T-cell (primary cell): ENCODE measurements at regions not wholly inside any gene's neighbourhood (a gene's known extent, or its start where the extent isn't known, plus 50 kb on each side); places are given as distances from the start of the nearest gene placed in this dataset.

Source experiments
- ATAC-seq, 4 experiments: fragments of 200-7000 bp in 3 of 4; fragments of 150-1000 bp in 1 of 4; cut with Tn5 transposase; replicated peaks in 1 of 4; 1 replicate in 3 of 4; 2 replicates in 1 of 4; pipeline ENCODE4 v1.10.0; 2021; ENCODE audit warnings: moderate library complexity in 3 of 4, mild to moderate bottlenecking in 2 of 4, moderate number of reproducible peaks in 1 of 4
- CTCF ChIA-PET, 2 donors: fragments of 300-600 bp; sonication (Branson Sonifier 250); formaldehyde crosslinking; loops; one replicate each; lab custom pipeline; 2022; ENCODE audit warnings: antibody characterized with exemption in 2 of 2; lab: Charles Lee
- POLR2A ChIA-PET, 2 donors: fragments of 300-600 bp; sonication (Branson Sonifier 250); formaldehyde crosslinking; loops; one replicate each; lab custom pipeline; 2022; ENCODE audit warnings: antibody characterized with exemption in 2 of 2; lab: Charles Lee
- DNase-seq, 35 experiments: peaks; one replicate each; pipeline versions ENCODE4 v3.0.0 to v3.0.0-alpha.2; 2013 to 2023
- H3K27ac ChIP-seq: one replicate; pipeline ENCODE4 v1.5.1; 2013; ENCODE audit warnings: low read length
- H3K27me3 ChIP-seq, 2 experiments: replicated peaks in 1 of 2; 1 replicate in 1 of 2; 2 replicates in 1 of 2; pipeline versions ENCODE4 v1.6.1 to v1.7.0; 2013; ENCODE audit warnings: low read length in 1 of 2, mixed read lengths in 1 of 2; ENCODE audit not compliant: control insufficient read depth in 2 of 2, insufficient read depth in 2 of 2; ENCODE audit errors: extremely low read depth in 1 of 2
- H3K36me3 ChIP-seq, 2 donors: 1 replicate in 1 of 2; 2 replicates in 1 of 2; pipeline versions ENCODE4 v1.6.1 to v1.7.0; 2013; ENCODE audit warnings: low read length in 1 of 2; ENCODE audit not compliant: control insufficient read depth in 2 of 2, insufficient read depth in 1 of 2; ENCODE audit errors: extremely low read depth in 1 of 2
- H3K4me1 ChIP-seq, 2 experiments: 1 replicate in 1 of 2; 2 replicates in 1 of 2; pipeline versions ENCODE4 v1.6.1 to v1.7.0; 2013; ENCODE audit warnings: low read length in 2 of 2, mixed read lengths in 1 of 2; ENCODE audit not compliant: insufficient read depth in 2 of 2, control insufficient read depth in 1 of 2; ENCODE audit errors: extremely low read depth in 1 of 2
- H3K4me3 ChIP-seq, 2 donors: 1 replicate in 1 of 2; 2 replicates in 1 of 2; pipeline versions ENCODE4 v1.5.1 to v1.7.0; 2013; ENCODE audit warnings: mild to moderate bottlenecking in 2 of 2, low read length in 1 of 2, moderate library complexity in 1 of 2; ENCODE audit not compliant: control insufficient read depth in 1 of 2; ENCODE audit errors: extremely low read depth in 1 of 2
- H3K9me3 ChIP-seq: 2 replicates; pipeline ENCODE4 v1.7.0; 2013
- H3K27ac Mint-ChIP-seq, 2 donors: one replicate each; pipeline ENCODE4 v1.8.0; 2020 to 2021; ENCODE audit warnings: mild to moderate bottlenecking in 2 of 2, mixed read lengths in 2 of 2
- H3K27me3 Mint-ChIP-seq, 2 donors: one replicate each; pipeline ENCODE4 v1.8.0; 2021 to 2022; ENCODE audit warnings: mixed read lengths in 2 of 2
- H3K36me3 Mint-ChIP-seq: one replicate; pipeline ENCODE4 v1.8.0; 2021; ENCODE audit warnings: mixed read lengths
- H3K4me1 Mint-ChIP-seq, 3 donors: one replicate each; pipeline ENCODE4 v1.8.0; 2020 to 2022; ENCODE audit warnings: mixed read lengths in 3 of 3, mild to moderate bottlenecking in 1 of 3
- H3K4me3 Mint-ChIP-seq, 3 donors: one replicate each; pipeline ENCODE4 v1.8.0; 2020 to 2022; ENCODE audit warnings: mild to moderate bottlenecking in 3 of 3, mixed read lengths in 3 of 3, moderate library complexity in 3 of 3
- H3K9me3 Mint-ChIP-seq, 3 donors: one replicate each; pipeline ENCODE4 v1.8.0; 2020 to 2022; ENCODE audit warnings: mixed read lengths in 3 of 3
- WGBS: methylation state at CpG from one replicate; pipeline ENCODE4 v1.1.5; 2013; ENCODE audit warnings: missing lambda C conversion rate; ENCODE audit not compliant: insufficient coverage; 5-methylcytosine and 5-hydroxymethylcytosine counted together

DNA sequence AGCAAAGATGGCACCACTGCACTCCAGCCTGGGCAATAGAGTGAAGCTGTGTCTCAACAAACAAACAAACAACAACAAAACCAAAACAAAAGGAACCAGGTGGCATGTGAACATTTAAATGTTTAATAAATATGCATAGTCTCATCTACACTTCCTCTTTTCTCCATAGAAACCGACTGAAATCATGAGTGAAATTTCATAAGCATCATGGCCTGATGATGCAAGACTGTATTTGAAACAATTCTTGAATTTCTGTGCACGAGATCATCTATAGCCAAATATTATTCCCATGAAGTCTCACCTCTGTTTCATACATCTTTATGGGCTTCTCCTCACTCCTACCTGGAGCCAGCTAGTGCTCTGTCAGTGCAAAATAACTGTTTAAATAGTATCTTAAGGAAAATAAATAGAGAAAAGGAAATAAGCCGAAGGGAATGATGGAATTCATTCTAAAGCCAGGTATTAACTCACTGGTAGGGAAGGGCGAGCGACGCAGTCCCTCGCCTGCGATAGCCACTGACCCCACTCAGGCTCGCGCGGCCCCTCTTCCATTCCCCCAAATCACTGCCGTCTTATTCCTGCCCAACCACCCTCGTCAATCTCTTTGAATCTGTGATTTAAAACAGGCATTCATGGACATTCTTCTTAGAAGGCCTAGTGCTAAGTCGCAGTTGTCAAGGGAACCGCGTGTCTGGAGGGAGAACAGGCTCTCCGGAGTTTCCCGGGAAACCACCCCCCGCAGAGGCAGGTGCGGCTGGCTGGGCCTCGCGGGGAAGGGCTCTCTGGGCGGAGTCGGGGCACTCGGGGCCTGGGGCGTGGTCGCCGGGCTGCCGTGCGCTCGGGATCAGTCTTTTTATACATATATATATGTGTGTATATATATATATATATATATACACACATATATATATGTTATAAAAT lies 52.4 kb upstream of the TRIM2 start:
- ATAC-seq: peak in 1 of 4 experiments; percentile 11
- no peaks in the 10 kb centered on the region for H3K36me3 Mint-ChIP-seq

DNA sequence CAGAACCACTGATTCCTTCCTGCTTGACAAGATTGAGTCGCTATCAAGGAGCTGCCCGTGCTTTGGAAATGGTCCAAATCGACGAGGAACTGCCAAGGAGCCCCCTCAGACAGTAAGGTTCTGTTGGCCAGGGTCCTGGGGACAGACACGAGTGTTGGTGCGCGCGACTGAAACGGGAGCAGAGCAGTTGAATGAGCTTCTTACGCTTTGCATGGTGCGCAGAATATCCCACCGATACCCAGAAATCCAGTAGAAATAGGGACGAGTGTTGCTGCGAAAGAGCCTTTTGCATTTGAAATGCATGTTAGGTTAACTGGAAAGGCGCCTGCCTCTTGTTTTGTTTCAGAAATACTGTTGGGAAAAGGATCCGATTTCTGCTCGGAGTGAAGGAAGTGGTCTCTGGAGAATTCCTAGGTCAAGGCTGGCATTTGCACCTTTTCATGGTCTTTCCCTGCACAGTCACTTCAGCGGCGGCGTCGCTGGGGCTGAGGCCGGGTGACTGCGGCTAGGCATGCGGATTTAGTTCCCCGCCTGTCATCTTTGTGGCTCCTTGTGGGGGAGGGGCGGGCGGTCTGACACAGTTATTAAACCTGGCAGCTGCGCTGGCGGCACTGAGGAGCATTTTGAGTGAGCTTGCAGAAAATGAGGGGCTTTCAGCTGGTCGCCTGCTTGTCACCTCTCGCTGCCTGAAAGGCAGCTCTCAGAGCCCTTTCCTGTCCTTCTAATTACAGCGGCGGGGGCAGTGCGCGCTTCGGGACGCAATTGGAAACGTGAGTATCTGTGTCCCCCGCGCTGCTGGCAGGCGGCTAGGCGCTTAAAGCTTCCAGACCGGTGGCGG lies 51.5 kb upstream of the TRIM2 start:
- Histone ChIP-seq H3K36me3 (no peaks in the 10 kb centered on the region), H3K27ac (peak overlapping the region; percentile 22), H3K4me3 (peak overlapping the region; percentile 53 to 55), H3K27me3 (peaks cover 0 to 9% of the 10 kb centered on the region in 2 experiments), H3K9me3 (no peaks in the 10 kb centered on the region), H3K4me1 (peaks cover 10 to 26% of the 10 kb centered on the region in 2 experiments)
- ChIA-PET POLR2A (interaction anchor here (0.6 to 0.7 kb wide), 3 partner anchors 148 to 178 kb away, joined by 3 to 7 read pairs (median 3); no protein-coding TSS in a partner anchor), CTCF (interaction anchor here (0.6 to 1.1 kb wide), 3 partner anchors 16 to 421 kb away, joined by 3 read pairs; no protein-coding TSS in a partner anchor)
- 10% methylated on average over 43 of the region's 44 CpGs for WGBS
- no peaks in the 10 kb centered on the region for H3K36me3 Mint-ChIP-seq
- H3K4me1 Mint-ChIP-seq: peaks cover 25 to 40% (median 31%) of the 10 kb centered on the region in 3 donors
- ATAC-seq (peak; percentile 36 to 41 (median 38)), DNase-seq (peak in 33 of 35 experiments; percentile 22 to 71 (median 49))
- no peaks in the 10 kb centered on the region for H3K9me3 Mint-ChIP-seq
- no peaks in the 10 kb centered on the region for H3K27me3 Mint-ChIP-seq
- H3K27ac Mint-ChIP-seq: peak overlapping the region; percentile 75 to 86
- peak overlapping the region; percentile 85 to 94 (median 92) for H3K4me3 Mint-ChIP-seq

More for the DNA sequence above, 52.4 kb upstream of the TRIM2 start:
- Histone ChIP-seq H3K9me3 (no peaks in the 10 kb centered on the region), H3K4me1 (peaks cover 10 to 26% of the 10 kb centered on the region in 2 experiments), H3K27ac (no peak overlapping the region), H3K36me3 (no peaks in the 10 kb centered on the region), H3K27me3 (peaks cover 0 to 9% of the 10 kb centered on the region in 2 experiments), H3K4me3 (no peak overlapping the region)
- DNase-seq: peak in 20 of 35 experiments; percentile 5 to 73 (median 22)
- Mint-ChIP-seq H3K4me1 (peaks cover 25 to 40% (median 31%) of the 10 kb centered on the region in 3 donors), H3K4me3 (peak overlapping the region in 2 of 3 donors; percentile 85 to 94), H3K27me3 (no peaks in the 10 kb centered on the region), H3K9me3 (no peaks in the 10 kb centered on the region), H3K27ac (no peak overlapping the region)
- CTCF ChIA-PET: interaction anchor here in 1 of 2 donors (0.6 to 1.1 kb wide), 3 partner anchors 9 to 422 kb away, joined by 3 read pairs; no protein-coding TSS in a partner anchor
- 51% methylated on average over 12 of the region's 31 CpGs for WGBS
- POLR2A ChIA-PET: interaction anchor here in 1 of 2 donors (0.7 kb wide), 2 partner anchors 163 to 179 kb away, joined by 3 read pairs; no protein-coding TSS in a partner anchor

DNA sequence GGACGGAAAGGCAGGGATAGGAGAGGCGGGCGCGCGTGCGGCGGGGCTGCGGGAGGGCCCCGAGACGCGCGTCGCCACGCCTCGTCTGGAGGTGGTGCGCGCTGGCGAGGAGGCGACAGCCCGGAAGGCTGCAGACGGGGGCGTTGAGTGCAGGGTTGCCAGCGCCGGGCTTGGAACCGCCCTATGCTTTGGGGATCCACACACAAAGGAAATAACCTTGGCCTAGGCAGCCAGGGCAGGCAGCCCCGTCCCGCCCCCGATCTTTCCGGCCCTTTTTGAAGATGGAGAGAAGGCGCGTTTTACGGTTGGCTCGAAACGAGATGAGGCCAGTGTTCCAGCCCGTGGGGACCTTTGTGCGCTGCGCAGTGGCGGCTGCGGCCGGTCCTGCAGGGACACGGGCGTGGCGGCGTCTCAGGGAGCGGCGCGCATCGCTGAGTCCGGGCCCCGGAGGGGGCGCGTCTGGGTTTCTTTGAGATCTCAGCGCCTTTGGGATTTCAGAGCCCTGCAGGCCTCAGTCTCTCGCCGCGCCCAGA lies 50.8 kb upstream of the TRIM2 start:
- Histone ChIP-seq H3K36me3 (no peaks in the 10 kb centered on the region), H3K9me3 (no peaks in the 10 kb centered on the region), H3K4me1 (peaks cover 10 to 26% of the 10 kb centered on the region in 2 experiments), H3K27ac (peak overlapping the region; percentile 5), H3K27me3 (peaks cover 0 to 9% of the 10 kb centered on the region in 2 experiments), H3K4me3 (peak overlapping the region; percentile 53 to 55)
- ChIA-PET POLR2A (interaction anchor here in 1 of 2 donors (0.6 kb wide), 1 partner anchor 147 kb away, joined by 7 read pairs; no protein-coding TSS in a partner anchor), CTCF (interaction anchor here in 1 of 2 donors (0.9 kb wide), 1 partner anchor 26 kb away, joined by 3 read pairs; no protein-coding TSS in a partner anchor)
- no peaks in the 10 kb centered on the region for H3K36me3 Mint-ChIP-seq
- DNase-seq (peak; percentile 41 to 85 (median 68)), ATAC-seq (peak; percentile 92 to 95 (median 95))
- H3K27ac Mint-ChIP-seq: peak overlapping the region; percentile 83 to 86
- no peaks in the 10 kb centered on the region for H3K27me3 Mint-ChIP-seq
- peaks cover 25 to 42% (median 31%) of the 10 kb centered on the region in 3 donors for H3K4me1 Mint-ChIP-seq
- under 1% methylated on average over 53 of the region's 56 CpGs for WGBS
- H3K4me3 Mint-ChIP-seq: peak overlapping the region; percentile 85 to 94 (median 92)
- no peaks in the 10 kb centered on the region for H3K9me3 Mint-ChIP-seq

DNA sequence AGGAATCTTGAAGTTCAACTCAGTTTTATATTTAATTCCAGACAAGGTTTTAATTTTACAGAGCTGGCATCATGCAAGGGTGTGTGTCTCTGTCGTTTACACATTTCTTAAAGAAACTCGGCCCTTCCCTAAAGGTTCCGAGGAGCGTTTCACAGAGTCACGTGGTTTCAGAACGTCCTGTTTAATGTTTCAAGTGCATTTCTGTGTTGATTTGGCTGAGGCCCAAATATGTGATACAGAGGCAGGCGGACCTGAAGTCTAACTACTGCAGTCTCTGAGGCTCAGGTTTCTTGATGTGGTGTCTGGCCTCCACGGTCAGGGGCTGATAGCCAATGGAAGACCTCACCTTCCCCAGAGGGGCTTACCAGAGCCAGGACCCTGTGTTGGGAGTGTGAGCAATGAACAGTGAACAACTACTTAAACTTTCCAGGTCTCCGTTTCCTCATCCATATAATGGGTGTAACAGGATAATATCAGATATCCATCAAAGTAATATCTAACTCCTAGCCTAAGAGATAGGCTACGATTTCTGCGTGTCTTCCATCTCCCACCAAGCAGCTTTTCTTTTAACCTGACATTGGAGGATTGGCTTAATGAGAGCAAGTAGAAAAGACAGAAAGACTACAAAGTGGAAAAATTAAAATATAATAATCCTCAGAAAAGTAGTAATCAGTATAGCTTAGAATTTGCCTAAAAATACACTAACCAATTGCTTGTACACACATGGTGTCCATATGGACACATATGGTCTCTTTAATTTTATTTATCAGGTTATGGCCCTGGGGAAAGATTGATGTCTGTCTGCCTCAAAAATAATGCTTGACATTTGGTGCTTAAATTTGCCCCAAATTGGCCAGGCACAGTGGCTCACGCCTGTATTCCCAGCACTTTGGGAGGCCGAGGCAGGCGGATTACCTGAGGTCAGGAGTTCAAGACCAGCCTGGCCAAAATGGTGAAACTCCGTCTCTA lies 50.0 kb upstream of the TRIM2 start:
- Histone ChIP-seq H3K9me3 (no peaks in the 10 kb centered on the region), H3K27me3 (peaks cover 0 to 9% of the 10 kb centered on the region in 2 experiments), H3K4me1 (peaks cover 10 to 26% of the 10 kb centered on the region in 2 experiments), H3K36me3 (no peaks in the 10 kb centered on the region), H3K27ac (peak overlapping the region; percentile 5), H3K4me3 (peak overlapping the region; percentile 53 to 55)
- CTCF ChIA-PET: interaction anchor here (0.5 to 0.8 kb wide), 4 partner anchors 69 to 220 kb away, joined by 3 to 5 read pairs (median 4); no protein-coding TSS in a partner anchor
- 50% methylated on average over 2 of the region's 15 CpGs for WGBS
- ATAC-seq: peak in 1 of 4 experiments; percentile 5
- peak overlapping the region; percentile 83 to 86 for H3K27ac Mint-ChIP-seq
- H3K27me3 Mint-ChIP-seq: no peaks in the 10 kb centered on the region
- H3K4me3 Mint-ChIP-seq: peak overlapping the region; percentile 85 to 94 (median 92)
- H3K4me1 Mint-ChIP-seq: peaks cover 25 to 47% (median 31%) of the 10 kb centered on the region in 3 donors
- peak in 6 of 35 experiments; percentile 14 to 53 (median 17) for DNase-seq
- no peaks in the 10 kb centered on the region for H3K36me3 Mint-ChIP-seq
- H3K9me3 Mint-ChIP-seq: no peaks in the 10 kb centered on the region
- POLR2A ChIA-PET: no interaction called here
